IPS DF 6.9 (cell line): ENCODE measurements at regions not wholly inside any gene's neighbourhood (a gene's known extent, or its start where the extent isn't known, plus 50 kb on each side); places are given as distances from the start of the nearest gene placed in this dataset.
"Not testable (repeated sequence)": the region's sequence is repeated elsewhere in the genome, so short reads cannot be mapped to it uniquely, and the experiment has no call there.

Source experiments
- DNase-seq: peaks from one replicate; pipeline ENCODE4 v3.0.0-alpha.2; 2013; ENCODE audit warnings: low read depth, low spot score
- H3K27ac ChIP-seq: one replicate; pipeline ENCODE4 v1.5.1; 2013; ENCODE audit warnings: low read length, control low read depth
- H3K27me3 ChIP-seq: 2 replicates; pipeline ENCODE4 v1.6.1; 2013; ENCODE audit warnings: mild to moderate bottlenecking, low read length; ENCODE audit not compliant: control insufficient read depth, insufficient read depth
- H3K36me3 ChIP-seq: 2 replicates; pipeline ENCODE4 v1.6.1; 2013; ENCODE audit warnings: low read length; ENCODE audit not compliant: control insufficient read depth, insufficient read depth
- H3K4me1 ChIP-seq: 2 replicates; pipeline ENCODE4 v1.6.1; 2013; ENCODE audit warnings: low read length; ENCODE audit not compliant: control insufficient read depth, insufficient read depth
- H3K4me3 ChIP-seq: 2 replicates; pipeline ENCODE4 v1.5.1; 2013; ENCODE audit warnings: mild to moderate bottlenecking, low read length
- H3K9me3 ChIP-seq: 2 replicates; pipeline ENCODE4 v1.6.1; 2013; ENCODE audit warnings: low read length, inconsistent platforms; ENCODE audit not compliant: control insufficient read depth, insufficient read depth
- WGBS: extraction: QIAGEN DNeasy Blood & Tissue Kit; methylation state at CpG from one replicate; pipeline ENCODE4 v1.1.7; 2013; ENCODE audit warnings: mixed read lengths, missing lambda C conversion rate; ENCODE audit not compliant: insufficient read length, insufficient coverage; 5-methylcytosine and 5-hydroxymethylcytosine counted together

DNA sequence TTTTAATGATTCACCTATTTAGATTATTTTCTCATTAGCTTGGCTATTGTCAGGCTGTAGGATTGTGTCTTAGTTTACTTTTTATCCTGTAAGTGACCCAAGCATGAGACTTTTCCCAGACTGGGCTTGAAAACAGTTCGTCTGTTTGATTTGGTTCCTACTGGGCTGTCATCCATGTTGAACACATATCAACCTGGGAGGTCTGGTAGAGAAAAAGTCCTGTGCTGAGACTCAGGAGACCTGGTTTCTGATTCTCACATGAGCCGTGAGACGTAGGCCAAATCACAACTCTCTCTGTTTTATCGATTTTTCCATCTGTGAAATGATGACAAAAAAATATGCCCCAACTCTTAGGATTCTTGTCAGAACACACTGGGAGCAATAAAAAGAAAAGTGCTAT lies 98.8 kb upstream of the GALNT15 start:
- no peaks in the 10 kb centered on the region for H3K36me3 ChIP-seq
- H3K4me1 ChIP-seq: no peaks in the 10 kb centered on the region
- no peaks in the 10 kb centered on the region for H3K27me3 ChIP-seq
- peaks cover 1% of the 10 kb centered on the region; the same call in 1 of the 2 replicates for H3K9me3 ChIP-seq
- no peak for DNase-seq
- H3K27ac ChIP-seq: no peak overlapping the region
- no CpG with 5 or more reads among the region's 4 CpGs for WGBS
- no peak overlapping the region for H3K4me3 ChIP-seq

DNA sequence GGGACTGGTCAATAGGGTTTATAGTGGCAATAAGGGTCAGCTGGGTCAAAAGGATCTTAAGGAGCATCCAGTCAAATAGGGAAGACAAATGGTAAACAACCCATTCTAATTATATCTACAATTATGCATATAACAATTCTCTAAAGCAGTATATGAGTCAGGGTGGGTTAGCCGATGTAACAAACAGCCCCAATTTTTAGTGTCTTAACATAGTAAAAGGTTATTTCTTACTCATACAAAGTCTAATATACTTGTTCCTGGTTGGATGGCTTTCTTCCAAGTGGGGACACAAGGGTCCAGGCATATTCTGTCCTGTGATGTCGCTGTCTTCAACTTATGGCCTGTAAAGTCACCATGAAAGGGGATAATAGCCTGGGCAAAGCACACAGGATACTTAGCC lies 97.9 kb upstream of the GALNT15 start:
- no peak overlapping the region for H3K4me3 ChIP-seq
- H3K4me1 ChIP-seq: no peaks in the 10 kb centered on the region
- no peak overlapping the region for H3K27ac ChIP-seq
- no peaks in the 10 kb centered on the region for H3K27me3 ChIP-seq
- H3K36me3 ChIP-seq: no peaks in the 10 kb centered on the region
- no peak for DNase-seq
- WGBS: no CpG with 5 or more reads among the region's 2 CpGs
- H3K9me3 ChIP-seq: peaks cover 1% of the 10 kb centered on the region; the same call in 1 of the 2 replicates

- not testable (repeated sequence) for DNase-seq, H3K9me3 ChIP-seq, H3K36me3 ChIP-seq, H3K27me3 ChIP-seq, H3K4me1 ChIP-seq, H3K4me3 ChIP-seq, H3K27ac ChIP-seq
- no CpG with 5 or more reads among the region's 5 CpGs for WGBS
Observed at GRCh38 chr3:16077146-16077545, 97.3 kb upstream of the GALNT15 start.

- H3K4me3 ChIP-seq, H3K36me3 ChIP-seq, H3K9me3 ChIP-seq, DNase-seq, H3K4me1 ChIP-seq, H3K27ac ChIP-seq, H3K27me3 ChIP-seq: not testable (repeated sequence)
- no CpG with 5 or more reads among the region's 8 CpGs for WGBS
Observed at GRCh38 chr3:16077681-16078080, 96.8 kb upstream of the GALNT15 start.

GRCh38 chr3:16079519-16079918 lies 95.0 kb upstream of the GALNT15 start:
- no CpG with 5 or more reads among the region's 2 CpGs for WGBS
- no peak for DNase-seq
- Histone ChIP-seq H3K9me3 (peaks cover 1% of the 10 kb centered on the region; the same call in 1 of the 2 replicates), H3K4me3 (no peak overlapping the region), H3K4me1 (no peaks in the 10 kb centered on the region), H3K36me3 (no peaks in the 10 kb centered on the region), H3K27me3 (no peaks in the 10 kb centered on the region), H3K27ac (no peak overlapping the region)

DNA sequence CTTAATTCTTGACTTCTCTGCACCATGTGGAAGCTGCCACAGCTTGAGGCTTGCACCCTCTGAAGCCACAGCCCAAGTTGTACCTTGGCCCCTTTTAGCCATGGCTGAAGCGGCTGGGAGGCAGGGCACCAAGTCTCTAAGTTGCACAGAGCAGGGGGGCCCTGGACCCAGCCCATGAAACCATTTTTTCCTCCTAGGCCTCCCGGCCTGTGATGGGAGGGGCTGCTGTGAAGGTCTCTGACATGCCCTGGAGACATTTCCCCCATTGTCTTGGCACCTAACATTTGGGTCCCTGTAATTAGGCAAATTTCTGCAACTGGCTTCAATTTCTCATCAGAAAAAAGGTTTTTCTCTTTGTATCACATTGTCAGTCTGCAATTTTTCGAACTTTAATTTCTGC lies 92.8 kb upstream of the GALNT15 start:
- no peak overlapping the region for H3K4me3 ChIP-seq
- WGBS: no CpG with 5 or more reads among the region's 3 CpGs

DNA sequence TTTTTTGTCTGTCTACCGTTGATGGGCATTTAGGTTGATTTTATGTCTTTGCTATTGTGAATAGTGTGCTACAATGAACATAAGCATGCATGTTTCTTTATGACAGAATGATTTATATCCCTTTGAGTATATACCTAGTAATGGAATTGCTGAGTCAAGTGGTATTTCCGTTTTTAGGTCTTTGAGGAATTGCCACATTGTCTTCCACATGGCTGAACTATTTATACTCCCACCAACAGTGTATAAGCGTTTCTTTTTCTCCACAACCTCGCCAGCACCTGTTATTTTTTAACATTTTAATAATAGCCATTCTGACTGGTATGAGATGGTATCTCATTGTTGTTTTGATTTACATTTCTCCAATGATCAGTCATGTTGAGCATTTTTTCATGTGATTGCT lies 89.6 kb upstream of the GALNT15 start:
- no peak for DNase-seq
- Histone ChIP-seq H3K27me3 (no peaks in the 10 kb centered on the region), H3K9me3 (no peaks in the 10 kb centered on the region), H3K36me3 (no peaks in the 10 kb centered on the region), H3K4me1 (no peaks in the 10 kb centered on the region), H3K4me3 (no peak overlapping the region), H3K27ac (no peak overlapping the region)
- no CpG with 5 or more reads among the region's 4 CpGs for WGBS

More for the DNA sequence above, 92.8 kb upstream of the GALNT15 start:
- Histone ChIP-seq H3K27ac (no peak overlapping the region), H3K4me1 (no peaks in the 10 kb centered on the region), H3K27me3 (no peaks in the 10 kb centered on the region), H3K9me3 (peaks cover under 1% of the 10 kb centered on the region; the same call in 1 of the 2 replicates), H3K36me3 (no peaks in the 10 kb centered on the region)
- no peak for DNase-seq

GRCh38 chr3:16085410-16085809 lies 89.1 kb upstream of the GALNT15 start:
- H3K27ac ChIP-seq: no peak overlapping the region
- H3K9me3 ChIP-seq: no peaks in the 10 kb centered on the region
- no peaks in the 10 kb centered on the region for H3K36me3 ChIP-seq
- H3K4me3 ChIP-seq: no peak overlapping the region
- no peaks in the 10 kb centered on the region for H3K4me1 ChIP-seq
- no peaks in the 10 kb centered on the region for H3K27me3 ChIP-seq
- DNase-seq: no peak
- WGBS: no CpG with 5 or more reads among the region's 4 CpGs

- H3K9me3 ChIP-seq: no peaks in the 10 kb centered on the region
- WGBS: no CpG with 5 or more reads among the region's 13 CpGs
- DNase-seq: no peak
- H3K4me3 ChIP-seq: no peak overlapping the region
- H3K27me3 ChIP-seq: no peaks in the 10 kb centered on the region
- H3K27ac ChIP-seq: no peak overlapping the region
- H3K4me1 ChIP-seq: no peaks in the 10 kb centered on the region
- no peaks in the 10 kb centered on the region for H3K36me3 ChIP-seq
Observed at GRCh38 chr3:16085884-16086608, 88.4 kb upstream of the GALNT15 start.

GRCh38 chr3:16086690-16087089 lies 87.8 kb upstream of the GALNT15 start:
- Histone ChIP-seq H3K27ac (no peak overlapping the region), H3K4me1 (no peaks in the 10 kb centered on the region), H3K4me3 (no peak overlapping the region), H3K9me3 (no peaks in the 10 kb centered on the region), H3K27me3 (no peaks in the 10 kb centered on the region), H3K36me3 (no peaks in the 10 kb centered on the region)
- no CpG with 5 or more reads among the region's 1 CpG for WGBS
- no peak for DNase-seq

DNA sequence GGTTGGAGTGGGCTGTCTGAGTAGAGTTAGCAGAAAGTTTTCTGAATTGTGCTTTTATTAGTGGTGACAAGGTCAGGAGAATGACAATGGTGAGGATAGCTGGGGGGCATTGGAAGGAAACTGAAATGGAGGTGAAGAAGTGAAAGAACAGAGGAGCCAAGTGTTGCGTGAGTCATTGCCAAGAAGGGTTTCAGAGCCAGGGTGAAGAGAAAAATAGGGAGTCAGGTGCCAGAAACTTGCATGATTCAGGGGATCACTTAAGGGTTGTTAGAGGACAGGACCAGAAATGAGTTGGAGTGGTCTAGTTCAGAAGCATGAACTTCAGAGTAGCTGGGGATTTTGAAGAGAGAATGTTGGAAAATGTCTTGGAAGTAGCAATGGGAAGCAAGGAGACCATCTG lies 86.0 kb upstream of the GALNT15 start:
- no peak for DNase-seq
- no CpG with 5 or more reads among the region's 1 CpG for WGBS

More for the DNA sequence above, 86.0 kb upstream of the GALNT15 start:
- Histone ChIP-seq H3K4me1 (no peaks in the 10 kb centered on the region), H3K4me3 (no peak overlapping the region), H3K27ac (no peak overlapping the region), H3K36me3 (no peaks in the 10 kb centered on the region), H3K27me3 (no peaks in the 10 kb centered on the region), H3K9me3 (no peaks in the 10 kb centered on the region)
